SU-DHL-6 (cell line): ENCODE measurements at regions not wholly inside any gene's neighbourhood (a gene's known extent, or its start where the extent isn't known, plus 50 kb on each side); places are given as distances from the start of the nearest gene placed in this dataset.

Experiments
- CTCF ChIP-seq: fragments of 200-600 bp; sonication (generic); IDR thresholded peaks from one replicate; pipeline ENCODE4 v1.5.1; 2017; ENCODE audit warnings: antibody characterized with exemption, mild to moderate bottlenecking, low read length, moderate library complexity; ENCODE audit not compliant: insufficient read depth, poor library complexity, severe bottlenecking
- EZH2phosphoT487 ChIP-seq: fragments of 200-600 bp; sonication (generic), shearing (Covaris generic); conservative IDR thresholded peaks from 2 replicates; pipeline ENCODE4 v1.6.1; 2018; ENCODE audit warnings: mild to moderate bottlenecking, antibody characterized with exemption, low read length, moderate library complexity, mixed read lengths

- TF ChIP-seq CTCF (no peak), EZH2phosphoT487 (no peak)
These were observed 71.6 kb downstream of the ADRA2A start for GRCh38 chr10:111148440-111148839.
